Adrenal gland (tissue), 9 donors: ENCODE measurements at regions not wholly inside any gene's neighbourhood (a gene's known extent, or its start where the extent isn't known, plus 50 kb on each side); places are given as distances from the start of the nearest gene placed in this dataset.

Experiments used
- DNase-seq, 7 donors: peaks; one replicate each; pipeline ENCODE4 v3.0.0-alpha.2; 2019 to 2020
- H3K27ac ChIP-seq, 5 donors: fragments of 200-600 bp; sonication (generic) in 4 of 5; 1 replicate in 3 of 5; 2 replicates in 2 of 5; pipeline versions ENCODE4 v1.5.1 to v1.8.0; 2016 to 2020; ENCODE audit warnings: mild to moderate bottlenecking in 1 of 5
- H3K27me3 ChIP-seq: fragments of 200-600 bp; 2 replicates; pipeline ENCODE4 v1.8.0; 2021
- H3K36me3 ChIP-seq, 2 donors: fragments of 200-600 bp; replicated peaks in 1 of 2; 1 replicate in 1 of 2; 2 replicates in 1 of 2; pipeline versions ENCODE4 v1.5.1 to v1.8.0; 2018 to 2022
- H3K4me1 ChIP-seq, 2 donors: fragments of 200-600 bp; replicated peaks in 1 of 2; 1 replicate in 1 of 2; 2 replicates in 1 of 2; pipeline versions ENCODE4 v1.5.1 to v1.8.0; 2018 to 2021
- H3K4me3 ChIP-seq, 4 donors: fragments of 200-600 bp; sonication (generic) in 3 of 4; one replicate each; pipeline ENCODE4 v1.5.1; 2016 to 2018
- H3K9me3 ChIP-seq, 3 donors: fragments of 200-600 bp; sonication (generic) in 1 of 3; replicated peaks in 1 of 3; 1 replicate in 2 of 3; 2 replicates in 1 of 3; pipeline versions ENCODE4 v1.5.1 to v1.8.0; 2016 to 2021
- CTCF ChIP-seq, 6 experiments: fragments of 450-650 bp in 4 of 6; fragments of 200-600 bp in 2 of 6; sonication (generic) in 1 of 6; IDR thresholded peaks; 1 replicate in 5 of 6; 2 replicates in 1 of 6; pipeline versions ENCODE4 v1.5.1 to v1.8.0; 2016 to 2021; ENCODE audit warnings: antibody characterized with exemption in 6 of 6, mild to moderate bottlenecking in 2 of 6, moderate library complexity in 1 of 6
- POLR2A ChIP-seq, 2 donors: fragments of 450-650 bp; IDR thresholded peaks; one replicate each; pipeline ENCODE4 v1.6.1; 2017; ENCODE audit warnings: antibody characterized with exemption in 2 of 2, mild to moderate bottlenecking in 2 of 2, moderate library complexity in 1 of 2
- WGBS, 4 donors: extraction: QIAGEN DNeasy Blood & Tissue Kit in 2 of 4; methylation state at CpG; one replicate each; pipeline versions ENCODE4 v1.1.5 to v1.1.7; 2013 to 2017; 5-methylcytosine and 5-hydroxymethylcytosine counted together
- intact Hi-C, 2 donors: fragments of 100-400 bp; cut with DNase I; formaldehyde crosslinking; loops; one replicate each; pipeline versions ENCODE4 v1.14.1 to v1.15.0; 2022 to 2023
- donor health status: healthy with polysubstance abuse.
- donor health status: Bipolar disorder and iron deficiency.
- donor health status: DM: yes; HTN: yes; CAD: no.
- donor health status: DM: no; HTN: no; CAD: no.
- donor health status: DM: no; HTN: no; CAD: no.

- no peaks in the 10 kb centered on the region for H3K36me3 ChIP-seq
- intact Hi-C loops = no loop called here
- H3K27ac ChIP-seq = no peak overlapping the region
- H3K9me3 ChIP-seq = no peaks in the 10 kb centered on the region
- H3K4me3 ChIP-seq = no peak overlapping the region
- H3K27me3 ChIP-seq = peaks cover 27% of the 10 kb centered on the region
- TF ChIP-seq POLR2A (IDR thresholded peaks at IDR 0.05) (no peak), CTCF (IDR thresholded peaks at IDR 0.05) (no peak)
- 52 to 66% (median 60%) methylated on average over 4 to 10 of the region's 10 CpGs for WGBS, 4 donors
- no peaks in the 10 kb centered on the region for H3K4me1 ChIP-seq
- DNase-seq = no peak
These were observed 302.8 kb downstream of the IRF8 start for GRCh38 chr16:86201746-86202145.

DNA sequence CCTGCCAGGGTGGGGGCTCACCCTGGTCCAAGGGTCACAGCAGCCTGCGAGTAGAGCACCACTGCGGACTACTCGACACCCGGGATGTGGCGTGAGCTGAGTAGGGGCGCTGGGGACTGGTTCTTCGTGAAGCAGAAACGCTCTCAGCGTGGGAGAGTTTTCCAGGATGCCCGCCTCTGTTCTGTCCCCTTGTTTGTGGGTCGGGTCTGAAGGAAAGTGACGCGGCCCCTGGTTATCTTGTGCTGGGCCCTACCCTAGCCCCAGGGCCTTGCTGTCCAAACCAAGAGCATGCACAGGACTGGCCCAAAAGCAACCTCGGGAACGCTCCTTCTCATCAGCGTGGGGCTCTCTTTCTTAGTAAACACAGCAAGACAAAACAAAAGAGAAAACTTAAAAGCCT lies 303.3 kb downstream of the IRF8 start:
- no peak for DNase-seq
- no peaks in the 10 kb centered on the region for H3K36me3 ChIP-seq
- intact Hi-C loops = no loop called here
- no peaks in the 10 kb centered on the region for H3K9me3 ChIP-seq
- WGBS, 4 donors = 68 to 78% (median 74%) methylated on average over 11 to 16 of the region's 16 CpGs
- TF ChIP-seq POLR2A (IDR thresholded peaks at IDR 0.05) (no peak), CTCF (IDR thresholded peaks at IDR 0.05) (no peak)
- no peak overlapping the region for H3K27ac ChIP-seq
- no peaks in the 10 kb centered on the region for H3K4me1 ChIP-seq
- peaks cover 26% of the 10 kb centered on the region for H3K27me3 ChIP-seq
- no peak overlapping the region for H3K4me3 ChIP-seq

DNA sequence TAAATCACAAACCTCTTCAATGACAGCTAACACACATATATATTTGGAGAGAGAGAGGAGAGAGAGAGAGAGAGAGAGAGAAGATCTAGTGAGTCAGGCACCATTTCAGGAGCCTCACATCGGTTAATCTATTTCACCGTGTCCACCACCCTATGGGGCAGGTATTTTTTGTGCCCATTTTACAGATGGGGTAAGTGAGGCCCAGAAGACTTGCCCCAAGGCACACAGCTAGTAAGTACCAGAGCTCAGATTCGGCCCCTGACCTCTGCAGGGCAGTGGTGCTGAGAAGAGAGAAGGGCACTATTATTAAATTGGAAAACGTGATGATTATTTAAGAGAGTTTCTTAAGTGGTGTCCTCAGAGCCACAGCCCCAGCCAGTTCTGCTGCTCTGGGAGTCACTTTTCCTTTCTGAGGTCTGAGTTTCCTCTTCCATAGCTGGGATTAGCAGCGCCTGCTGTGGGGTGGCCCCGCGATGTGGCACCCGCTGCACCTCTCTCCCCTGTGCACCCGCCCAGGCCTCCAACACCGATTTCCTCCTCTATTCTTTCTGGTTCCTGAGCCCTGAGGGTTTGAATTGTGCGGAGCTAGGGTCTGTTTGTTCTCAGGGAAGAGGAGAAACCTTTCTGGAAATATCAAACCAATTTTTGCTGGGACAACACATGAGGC lies 303.9 kb downstream of the IRF8 start:
- Histone ChIP-seq H3K27ac (no peak overlapping the region), H3K9me3 (no peaks in the 10 kb centered on the region), H3K4me1 (no peaks in the 10 kb centered on the region), H3K36me3 (no peaks in the 10 kb centered on the region), H3K27me3 (peaks cover 25% of the 10 kb centered on the region), H3K4me3 (no peak overlapping the region)
- intact Hi-C loops = no loop called here
- TF ChIP-seq CTCF (IDR thresholded peaks at IDR 0.05) = no peak
- TF ChIP-seq POLR2A (IDR thresholded peaks at IDR 0.05) = no peak
- 78 to 85% (median 83%) methylated on average over 11 of the region's 11 CpGs for WGBS, 4 donors
- no peak for DNase-seq

- WGBS, 4 donors = 72 to 85% (median 73%) methylated on average over 16 to 19 of the region's 19 CpGs
- intact Hi-C loops = no loop called here
- DNase-seq = no peak
These were observed 304.8 kb downstream of the IRF8 start for GRCh38 chr16:86203557-86204275.

More at GRCh38 chr16:86203557-86204275, 304.8 kb downstream of the IRF8 start:
- H3K27ac ChIP-seq = no peak overlapping the region
- no peaks in the 10 kb centered on the region for H3K36me3 ChIP-seq
- no peaks in the 10 kb centered on the region for H3K9me3 ChIP-seq
- H3K4me1 ChIP-seq = no peaks in the 10 kb centered on the region
- peaks cover 17% of the 10 kb centered on the region for H3K27me3 ChIP-seq
- TF ChIP-seq POLR2A (IDR thresholded peaks at IDR 0.05) = no peak
- TF ChIP-seq CTCF (IDR thresholded peaks at IDR 0.05) = no peak
- no peak overlapping the region for H3K4me3 ChIP-seq
